Trophoblast cell (in vitro differentiated cells and primary cell): ENCODE measurements at regions not wholly inside any gene's neighbourhood (a gene's known extent, or its start where the extent isn't known, plus 50 kb on each side); places are given as distances from the start of the nearest gene placed in this dataset.

Experiments used
- DNase-seq, 2 donors: peaks; one replicate each; pipeline ENCODE4 v3.0.0-alpha.2; 2016
- H2AFZ ChIP-seq: 2 replicates; pipeline ENCODE4 v1.6.1; 2013; ENCODE audit warnings: low read length, moderate library complexity, mild to moderate bottlenecking; ENCODE audit not compliant: insufficient read depth, poor library complexity
- H2AK5ac ChIP-seq: 2 replicates; pipeline ENCODE4 v1.6.1; 2013; ENCODE audit warnings: mild to moderate bottlenecking, low read length
- H2BK120ac ChIP-seq: 2 replicates; pipeline ENCODE4 v1.6.1; 2013; ENCODE audit warnings: low read length, mild to moderate bottlenecking, moderate library complexity; ENCODE audit not compliant: insufficient read depth, poor library complexity
- H2BK12ac ChIP-seq: 2 replicates; pipeline ENCODE4 v1.6.1; 2013; ENCODE audit warnings: mild to moderate bottlenecking, low read length, moderate library complexity
- H2BK5ac ChIP-seq: 2 replicates; pipeline ENCODE4 v1.6.1; 2013; ENCODE audit warnings: low read length, low read depth, moderate library complexity, mild to moderate bottlenecking; ENCODE audit not compliant: poor library complexity
- H3K14ac ChIP-seq: 2 replicates; pipeline ENCODE4 v1.6.1; 2013; ENCODE audit warnings: mild to moderate bottlenecking, low read length
- H3K18ac ChIP-seq: 2 replicates; pipeline ENCODE4 v1.6.1; 2013; ENCODE audit warnings: mild to moderate bottlenecking, low read length
- H3K23ac ChIP-seq: 2 replicates; pipeline ENCODE4 v1.6.1; 2013; ENCODE audit warnings: low read length
- H3K27ac ChIP-seq: 2 replicates; pipeline ENCODE4 v1.5.1; 2013; ENCODE audit warnings: low read depth, mild to moderate bottlenecking, inconsistent platforms, low read length, moderate library complexity
- H3K27me3 ChIP-seq: 2 replicates; pipeline ENCODE4 v1.6.1; 2013; ENCODE audit warnings: inconsistent platforms, mild to moderate bottlenecking, low read length, moderate library complexity; ENCODE audit not compliant: insufficient read depth
- H3K36me3 ChIP-seq, 2 experiments: 1 replicate in 1 of 2; 2 replicates in 1 of 2; pipeline ENCODE4 v1.6.1; 2013; ENCODE audit warnings: low read length in 2 of 2, mild to moderate bottlenecking in 2 of 2, moderate library complexity in 1 of 2; ENCODE audit not compliant: insufficient read depth in 2 of 2, control insufficient read depth in 1 of 2
- H3K4ac ChIP-seq: 2 replicates; pipeline ENCODE4 v1.6.1; 2013; ENCODE audit warnings: low read depth, mild to moderate bottlenecking, low read length, moderate library complexity
- H3K4me1 ChIP-seq, 2 experiments: 1 replicate in 1 of 2; 2 replicates in 1 of 2; pipeline ENCODE4 v1.6.1; 2013; ENCODE audit warnings: low read length in 2 of 2, mild to moderate bottlenecking in 2 of 2, moderate library complexity in 1 of 2; ENCODE audit not compliant: insufficient read depth in 2 of 2, control insufficient read depth in 1 of 2
- H3K4me2 ChIP-seq: 2 replicates; pipeline ENCODE4 v1.6.1; 2013; ENCODE audit warnings: inconsistent platforms, mild to moderate bottlenecking, low read length, moderate library complexity
- H3K4me3 ChIP-seq: 2 replicates; pipeline ENCODE4 v1.5.1; 2013; ENCODE audit warnings: mild to moderate bottlenecking, low read depth, low read length, inconsistent platforms
- H3K79me1 ChIP-seq: one replicate; pipeline ENCODE4 v1.6.1; 2013; ENCODE audit warnings: low read length
- H3K79me2 ChIP-seq: 2 replicates; pipeline ENCODE4 v1.6.1; 2013; ENCODE audit warnings: low read length, mild to moderate bottlenecking; ENCODE audit not compliant: control insufficient read depth, insufficient read depth, poor library complexity
- H3K9ac ChIP-seq: 2 replicates; pipeline ENCODE4 v1.6.1; 2013; ENCODE audit warnings: mild to moderate bottlenecking, low read length
- H3K9me3 ChIP-seq: 2 replicates; pipeline ENCODE4 v1.6.1; 2013; ENCODE audit warnings: low read depth, mild to moderate bottlenecking, control low read depth, inconsistent platforms, low read length; ENCODE audit not compliant: insufficient read depth
- H4K12ac ChIP-seq: 2 replicates; pipeline ENCODE4 v1.6.1; 2013; ENCODE audit warnings: low read depth, mild to moderate bottlenecking, low read length, moderate library complexity
- H4K8ac ChIP-seq: 2 replicates; pipeline ENCODE4 v1.6.1; 2013; ENCODE audit warnings: low read depth, mild to moderate bottlenecking, low read length, moderate library complexity
- H4K91ac ChIP-seq: one replicate; pipeline ENCODE4 v1.6.1; 2013; ENCODE audit warnings: low read depth, mild to moderate bottlenecking, low read length, moderate library complexity
- WGBS: extraction: QIAGEN DNeasy Blood & Tissue Kit; methylation state at CpG from one replicate; pipeline ENCODE4 v1.1.7; 2013; ENCODE audit warnings: missing lambda C conversion rate; ENCODE audit not compliant: insufficient read length, insufficient coverage; ENCODE audit errors: extremely low coverage; 5-methylcytosine and 5-hydroxymethylcytosine counted together

GRCh38 chr6:119480961-119481497, 131.5 kb upstream of the MAN1A1 start:
- H2AFZ ChIP-seq: no peak overlapping the region
- H3K9me3 ChIP-seq: no peaks in the 10 kb centered on the region
- no peak overlapping the region for H3K9ac ChIP-seq
- no peak overlapping the region for H4K12ac ChIP-seq
- no peak overlapping the region for H3K18ac ChIP-seq
- peaks cover 4 to 5% of the 10 kb centered on the region in 2 experiments for H3K4me1 ChIP-seq
- H3K36me3 ChIP-seq: no peaks in the 10 kb centered on the region
- H3K27ac ChIP-seq: no peak overlapping the region
- no peak overlapping the region for H2BK5ac ChIP-seq
- H3K23ac ChIP-seq: no peak overlapping the region
- H3K14ac ChIP-seq: no peak overlapping the region
- no peak for DNase-seq
- no CpG with 5 or more reads among the region's 1 CpG for WGBS
- H3K4ac ChIP-seq: no peak overlapping the region
- no peaks in the 10 kb centered on the region for H3K27me3 ChIP-seq
- H3K79me2 ChIP-seq: no peaks in the 10 kb centered on the region
- H4K91ac ChIP-seq: no peak overlapping the region
- no peaks in the 10 kb centered on the region for H3K79me1 ChIP-seq
- H2AK5ac ChIP-seq: no peak overlapping the region
- no peak overlapping the region for H2BK12ac ChIP-seq
- H4K8ac ChIP-seq: no peak overlapping the region
- H3K4me3 ChIP-seq: no peak overlapping the region
- H2BK120ac ChIP-seq: no peak overlapping the region
- no peak overlapping the region for H3K4me2 ChIP-seq

DNA sequence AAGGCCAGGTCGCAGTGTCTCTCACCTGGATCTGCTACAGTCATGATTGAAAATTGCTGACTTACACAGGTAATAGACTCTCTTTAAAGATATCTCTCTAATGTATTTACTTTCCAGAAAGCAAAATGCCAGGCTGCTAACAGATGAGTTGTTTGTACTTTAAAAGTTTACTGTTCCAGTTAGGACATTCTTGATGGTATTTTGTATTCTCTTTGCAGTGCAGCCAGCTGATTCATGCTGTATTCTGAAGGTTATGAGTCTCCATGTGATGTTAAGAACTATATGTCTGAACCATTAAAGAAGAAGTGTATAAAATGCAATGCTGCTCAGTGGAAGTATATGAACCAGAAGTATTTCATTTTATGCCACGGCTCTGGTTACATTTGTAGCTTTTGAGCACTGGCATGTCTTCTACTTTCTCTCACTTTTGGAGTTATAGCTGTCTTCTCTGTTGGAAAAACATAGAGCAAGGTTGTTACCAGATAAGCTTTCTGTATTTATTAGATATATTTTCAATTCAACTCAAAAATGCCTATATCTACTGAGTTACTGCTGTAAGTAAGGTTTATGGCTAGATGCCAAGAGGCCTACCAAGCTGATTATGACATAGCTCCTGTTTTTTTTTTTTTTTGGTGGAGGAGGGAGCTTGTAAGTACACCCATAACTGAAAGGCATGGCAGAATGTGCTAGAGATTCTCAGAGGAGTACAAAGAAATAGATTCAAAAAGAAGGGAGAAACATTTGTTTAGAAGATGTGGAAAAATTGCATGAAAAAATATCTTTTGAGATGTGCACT, 130.5 kb upstream of the MAN1A1 start:
- H3K4me1 ChIP-seq: peaks cover 4 to 5% of the 10 kb centered on the region in 2 experiments
- H2BK120ac ChIP-seq: no peak overlapping the region
- no peak for DNase-seq
- H4K12ac ChIP-seq: no peak overlapping the region
- no peak overlapping the region for H3K4ac ChIP-seq
- no peak overlapping the region for H3K4me2 ChIP-seq
- no peaks in the 10 kb centered on the region for H3K79me2 ChIP-seq
- H3K23ac ChIP-seq: no peak overlapping the region
- H4K8ac ChIP-seq: no peak overlapping the region
- no peak overlapping the region for H3K4me3 ChIP-seq
- no peak overlapping the region for H2BK12ac ChIP-seq
- H3K14ac ChIP-seq: no peak overlapping the region
- H3K18ac ChIP-seq: no peak overlapping the region
- no peak overlapping the region for H3K27ac ChIP-seq
- H2BK5ac ChIP-seq: no peak overlapping the region
- H3K36me3 ChIP-seq: no peaks in the 10 kb centered on the region
- H3K79me1 ChIP-seq: no peaks in the 10 kb centered on the region
- WGBS: no CpG with 5 or more reads among the region's 2 CpGs
- no peaks in the 10 kb centered on the region for H3K9me3 ChIP-seq
- no peak overlapping the region for H2AFZ ChIP-seq
- no peak overlapping the region for H2AK5ac ChIP-seq
- H3K27me3 ChIP-seq: no peaks in the 10 kb centered on the region
- no peak overlapping the region for H4K91ac ChIP-seq
- H3K9ac ChIP-seq: no peak overlapping the region

DNA sequence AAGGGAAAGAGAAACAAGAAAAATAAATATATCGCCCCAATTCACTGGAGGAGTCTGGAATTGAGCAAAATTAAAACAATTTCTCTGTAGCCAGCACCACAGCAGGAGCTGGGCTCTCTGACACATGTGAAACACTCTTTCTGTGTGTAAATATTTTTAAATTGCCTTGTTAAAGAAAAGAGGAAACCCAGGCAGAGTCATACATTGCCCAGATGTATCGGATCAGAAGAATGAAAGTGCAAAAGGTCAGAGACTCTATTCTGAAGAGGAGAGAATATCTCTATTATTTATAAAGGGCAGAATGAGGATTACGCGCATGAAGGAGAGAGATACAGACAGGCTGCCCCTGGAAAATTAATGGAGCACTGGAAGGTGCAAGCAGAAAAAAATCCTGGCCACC, 127.0 kb upstream of the MAN1A1 start:
- H2BK12ac ChIP-seq: no peak overlapping the region
- no peak overlapping the region for H3K9ac ChIP-seq
- H3K4ac ChIP-seq: no peak overlapping the region
- no peak overlapping the region for H3K18ac ChIP-seq
- WGBS: no CpG with 5 or more reads among the region's 4 CpGs
- H2BK5ac ChIP-seq: no peak overlapping the region
- no peaks in the 10 kb centered on the region for H3K36me3 ChIP-seq
- no peaks in the 10 kb centered on the region for H3K4me1 ChIP-seq
- H3K79me2 ChIP-seq: no peaks in the 10 kb centered on the region
- H2BK120ac ChIP-seq: no peak overlapping the region
- no peaks in the 10 kb centered on the region for H3K79me1 ChIP-seq
- no peak overlapping the region for H3K14ac ChIP-seq
- H3K9me3 ChIP-seq: no peaks in the 10 kb centered on the region
- no peak overlapping the region for H2AFZ ChIP-seq
- H2AK5ac ChIP-seq: no peak overlapping the region
- H4K12ac ChIP-seq: no peak overlapping the region
- H3K4me2 ChIP-seq: no peak overlapping the region
- no peak overlapping the region for H3K23ac ChIP-seq
- no peak overlapping the region for H4K8ac ChIP-seq
- H4K91ac ChIP-seq: no peak overlapping the region
- no peak overlapping the region for H3K27ac ChIP-seq
- no peak overlapping the region for H3K4me3 ChIP-seq
- H3K27me3 ChIP-seq: no peaks in the 10 kb centered on the region
- DNase-seq: no peak

DNA sequence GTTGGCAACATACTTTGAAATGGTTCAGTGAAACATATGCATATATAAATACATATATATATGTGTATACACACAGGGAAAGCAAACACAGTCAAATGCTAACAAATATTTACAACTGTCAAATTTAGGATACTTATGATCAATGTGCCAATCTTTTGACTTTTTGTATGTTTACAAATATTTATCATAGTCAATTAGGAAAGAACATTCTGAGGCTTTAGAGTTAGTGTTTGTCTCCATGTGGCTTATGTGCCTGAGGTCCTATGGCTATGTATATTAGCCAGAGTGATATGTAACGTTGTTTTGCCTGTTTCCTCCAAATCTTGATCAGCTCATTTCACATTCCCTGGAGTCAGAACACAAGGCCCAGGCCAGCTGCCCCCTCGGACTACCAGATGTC, 126.5 kb upstream of the MAN1A1 start:
- Histone ChIP-seq H3K27ac (no peak overlapping the region), H4K91ac (no peak overlapping the region), H2BK12ac (no peak overlapping the region), H3K4ac (no peak overlapping the region), H2BK5ac (no peak overlapping the region), H3K4me3 (no peak overlapping the region), H2BK120ac (no peak overlapping the region), H2AK5ac (no peak overlapping the region), H4K8ac (no peak overlapping the region), H4K12ac (no peak overlapping the region), H3K14ac (no peak overlapping the region), H3K36me3 (no peaks in the 10 kb centered on the region), H3K9me3 (no peaks in the 10 kb centered on the region), H2AFZ (no peak overlapping the region), H3K79me2 (no peaks in the 10 kb centered on the region), H3K18ac (no peak overlapping the region), H3K27me3 (no peaks in the 10 kb centered on the region), H3K4me1 (no peaks in the 10 kb centered on the region), H3K9ac (no peak overlapping the region), H3K4me2 (no peak overlapping the region), H3K23ac (no peak overlapping the region), H3K79me1 (no peaks in the 10 kb centered on the region)
- DNase-seq: no peak
- no CpG with 5 or more reads among the region's 2 CpGs for WGBS
